ENCODE measurements at regions not wholly inside any gene's neighbourhood (a gene's known extent, or its start where the extent isn't known, plus 50 kb on each side); places are given as distances from the start of the nearest gene placed in this dataset.

DNA sequence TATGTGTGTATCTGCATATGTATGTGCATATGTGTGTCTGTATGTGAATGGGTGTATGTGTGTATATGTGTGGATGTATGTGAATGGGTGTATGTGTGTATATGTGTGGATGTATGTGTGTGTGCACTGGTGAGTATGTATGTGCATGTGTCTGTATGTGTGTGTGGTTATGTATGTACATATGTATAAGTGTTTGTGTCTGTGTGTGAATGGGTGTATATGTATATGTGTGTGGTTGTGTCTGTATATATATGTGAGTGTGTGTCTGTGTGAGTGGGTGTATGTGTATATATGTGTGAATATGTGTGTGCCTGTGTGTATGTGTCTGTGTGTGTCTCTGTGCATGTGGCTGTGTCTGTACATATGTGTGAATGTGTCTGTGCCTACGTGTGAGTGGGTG is 748.4 kb upstream of the HS6ST1 start:
- no peak for DNase-seq (ENCODE audit: low read depth in 2 of 2)
- TF ChIP-seq, protein P1, sequence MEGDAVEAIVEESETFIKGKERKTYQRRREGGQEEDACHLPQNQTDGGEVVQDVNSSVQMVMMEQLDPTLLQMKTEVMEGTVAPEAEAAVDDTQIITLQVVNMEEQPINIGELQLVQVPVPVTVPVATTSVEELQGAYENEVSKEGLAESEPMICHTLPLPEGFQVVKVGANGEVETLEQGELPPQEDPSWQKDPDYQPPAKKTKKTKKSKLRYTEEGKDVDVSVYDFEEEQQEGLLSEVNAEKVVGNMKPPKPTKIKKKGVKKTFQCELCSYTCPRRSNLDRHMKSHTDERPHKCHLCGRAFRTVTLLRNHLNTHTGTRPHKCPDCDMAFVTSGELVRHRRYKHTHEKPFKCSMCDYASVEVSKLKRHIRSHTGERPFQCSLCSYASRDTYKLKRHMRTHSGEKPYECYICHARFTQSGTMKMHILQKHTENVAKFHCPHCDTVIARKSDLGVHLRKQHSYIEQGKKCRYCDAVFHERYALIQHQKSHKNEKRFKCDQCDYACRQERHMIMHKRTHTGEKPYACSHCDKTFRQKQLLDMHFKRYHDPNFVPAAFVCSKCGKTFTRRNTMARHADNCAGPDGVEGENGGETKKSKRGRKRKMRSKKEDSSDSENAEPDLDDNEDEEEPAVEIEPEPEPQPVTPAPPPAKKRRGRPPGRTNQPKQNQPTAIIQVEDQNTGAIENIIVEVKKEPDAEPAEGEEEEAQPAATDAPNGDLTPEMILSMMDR (IDR thresholded peaks at IDR 0.05; ENCODE audit: low read depth, low read length): no peak
- H3K4me3 ChIP-seq (replicated peaks in 1 of 2; ENCODE audit: low read depth in 2 of 2, low read length in 2 of 2): no peak overlapping the region

DNA sequence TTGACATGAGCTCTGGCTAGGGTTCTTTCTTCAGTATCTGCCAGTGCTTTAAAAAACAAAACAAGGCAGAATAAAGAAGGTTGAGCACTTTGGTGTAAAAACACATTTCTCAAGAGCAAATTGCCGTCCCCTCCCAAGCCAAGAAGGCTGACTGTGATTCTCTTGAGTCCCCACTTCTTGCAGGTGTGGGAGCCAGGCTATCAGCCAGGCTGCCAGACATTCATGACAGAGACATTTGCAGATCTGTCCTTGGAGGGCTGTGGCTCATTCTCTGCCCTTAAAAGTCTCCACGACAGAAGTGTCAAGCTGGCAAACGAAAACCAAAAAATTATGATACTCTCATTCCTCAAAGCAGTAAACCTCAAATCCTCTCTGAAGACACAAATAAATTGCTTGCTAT is 749.3 kb upstream of the HS6ST1 start:
- H3K4me3 ChIP-seq (replicated peaks in 1 of 2; ENCODE audit: low read depth in 2 of 2, low read length in 2 of 2): no peak overlapping the region
- DNase-seq (ENCODE audit: low read depth in 2 of 2): no peak
- TF ChIP-seq, protein P1 (IDR thresholded peaks at IDR 0.05; ENCODE audit: low read depth, low read length): no peak

DNA sequence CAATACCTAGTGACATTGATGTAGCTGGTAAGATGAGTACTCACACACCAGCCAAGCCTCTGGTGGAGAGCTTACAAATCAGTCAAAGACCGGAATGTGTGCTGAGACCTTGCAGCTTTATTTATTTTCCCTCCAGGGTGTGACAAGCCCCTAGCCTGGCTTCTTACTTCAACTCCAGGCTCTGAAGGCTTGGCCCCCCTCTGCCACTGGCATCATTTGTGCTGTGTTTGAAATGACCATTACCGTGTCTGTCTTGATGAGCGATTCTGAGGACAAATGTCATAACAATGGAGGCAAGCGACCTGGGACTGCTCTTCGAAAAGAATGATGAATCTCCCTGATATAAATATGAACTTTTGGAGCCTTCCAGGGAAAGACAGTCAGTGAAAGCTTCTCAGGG is 749.9 kb upstream of the HS6ST1 start:
- no peak overlapping the region for H3K4me3 ChIP-seq (replicated peaks in 1 of 2; ENCODE audit: low read depth in 2 of 2, low read length in 2 of 2)
- TF ChIP-seq, protein P1 (IDR thresholded peaks at IDR 0.05; ENCODE audit: low read depth, low read length): no peak
- DNase-seq (ENCODE audit: low read depth in 2 of 2): no peak

DNA sequence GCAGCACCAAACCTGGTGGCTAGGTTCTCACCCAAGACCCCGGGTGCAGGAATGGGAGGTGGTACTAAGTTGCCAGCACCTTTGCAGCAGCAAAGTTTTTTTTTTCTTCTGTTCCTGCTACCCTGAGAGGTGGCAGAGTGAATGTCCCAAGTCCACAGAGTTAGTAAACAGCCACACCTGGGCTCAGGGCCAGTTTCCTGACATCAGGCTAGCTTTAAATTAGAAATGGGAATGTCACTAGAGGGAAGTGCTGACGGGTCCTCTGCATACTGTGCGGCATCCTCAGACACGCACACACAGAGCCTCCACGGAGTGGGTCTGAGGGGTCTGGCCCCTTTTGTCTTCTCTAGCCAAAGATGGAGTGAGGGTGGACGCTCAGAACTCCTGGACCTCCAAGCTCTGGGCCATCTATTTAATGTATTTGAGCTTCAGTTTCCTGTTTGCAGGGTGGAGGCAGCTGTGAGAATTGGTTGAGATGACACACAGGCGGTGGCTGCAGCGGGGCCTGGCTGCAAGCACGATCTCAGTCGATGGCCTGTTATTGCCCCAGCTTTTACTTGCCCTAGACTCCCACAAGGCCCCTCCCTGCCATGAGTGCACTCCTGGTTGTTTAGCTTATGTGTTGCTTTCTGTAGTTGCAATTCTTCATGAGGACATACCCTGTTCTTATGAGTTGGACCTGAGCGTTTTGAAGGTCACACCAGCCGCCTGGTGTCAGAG is 751.4 kb upstream of the HS6ST1 start:
- no peak for DNase-seq (ENCODE audit: low read depth in 2 of 2)
- H3K4me3 ChIP-seq (replicated peaks in 1 of 2; ENCODE audit: low read depth in 2 of 2, low read length in 2 of 2): no peak overlapping the region
- TF ChIP-seq, protein P1 (IDR thresholded peaks at IDR 0.05; ENCODE audit: low read depth, low read length): no peak

DNA sequence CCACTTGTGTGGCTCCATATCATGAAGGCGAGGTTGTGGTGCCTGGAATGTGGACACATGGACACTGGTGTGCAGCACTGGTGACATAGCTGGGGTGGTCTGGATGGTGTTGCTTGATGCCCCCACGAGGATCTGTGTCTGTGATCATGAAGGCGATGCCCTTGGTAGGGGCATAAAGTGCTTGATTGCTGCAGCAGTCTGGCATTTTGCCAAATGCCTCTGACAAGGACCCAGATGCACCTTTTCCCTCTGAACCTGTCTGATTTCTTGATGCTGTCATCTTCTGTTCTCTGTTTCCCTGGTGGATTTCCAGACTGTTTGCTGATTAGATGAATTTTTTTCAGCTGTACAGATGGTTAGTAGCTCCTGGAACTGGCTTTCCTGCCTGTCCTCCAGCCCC is 752.0 kb upstream of the HS6ST1 start:
- TF ChIP-seq, protein P1 (IDR thresholded peaks at IDR 0.05; ENCODE audit: low read depth, low read length): no peak
- DNase-seq (ENCODE audit: low read depth in 2 of 2): no peak
- no peak overlapping the region for H3K4me3 ChIP-seq (replicated peaks in 1 of 2; ENCODE audit: low read depth in 2 of 2, low read length in 2 of 2)

DNA sequence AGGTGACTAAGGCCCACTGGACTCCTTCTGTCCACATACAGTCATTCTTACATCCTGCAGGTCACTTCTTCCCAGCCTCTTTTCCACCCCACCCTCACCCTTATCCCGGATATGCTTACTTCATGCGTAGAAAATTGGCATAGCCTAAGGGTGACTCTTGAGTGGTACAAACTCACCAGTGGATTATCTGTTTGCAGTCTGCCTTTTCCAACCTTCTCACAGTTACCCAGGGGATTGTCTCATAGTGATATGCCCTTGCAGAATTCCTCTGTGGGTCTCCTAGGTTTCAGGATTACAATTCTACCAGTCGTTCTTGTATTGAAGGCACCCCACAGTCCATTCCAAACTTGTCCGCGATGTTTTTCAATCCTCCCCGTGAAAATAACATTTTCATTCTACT is 752.9 kb upstream of the HS6ST1 start:
- TF ChIP-seq, protein P1 (IDR thresholded peaks at IDR 0.05; ENCODE audit: low read depth, low read length): no peak
- no peak for DNase-seq (ENCODE audit: low read depth in 2 of 2)

More for the DNA sequence above, 752.9 kb upstream of the HS6ST1 start:
- H3K4me3 ChIP-seq (replicated peaks in 1 of 2; ENCODE audit: low read depth in 2 of 2, low read length in 2 of 2): no peak overlapping the region
